ENCODE measurements at regions not wholly inside any gene's neighbourhood (a gene's known extent, or its start where the extent isn't known, plus 50 kb on each side); places are given as distances from the start of the nearest gene placed in this dataset.

GRCh38 chr3:84744130-84744529 lies 214.7 kb upstream of the CADM2 start:
- Histone ChIP-seq H3K9ac (ENCODE audit: low read depth in 1 of 2, low read length in 2 of 2) (no peak overlapping the region), H3K4me1 (ENCODE audit: control insufficient read depth in 4 of 4, insufficient read depth in 4 of 4, low read length in 3 of 4) (no peaks in the 10 kb centered on the region), H3K27ac (ENCODE audit: low read depth in 1 of 2, low read length in 2 of 2) (no peak overlapping the region), H3K4me3 (ENCODE audit: low read depth in 1 of 3, low read length in 3 of 3) (no peak overlapping the region), H3K9me3 (ENCODE audit: control insufficient read depth in 4 of 4, low read length in 3 of 4) (no peaks in the 10 kb centered on the region), H3K36me3 (ENCODE audit: control insufficient read depth in 4 of 4, insufficient read depth in 3 of 4, low read depth in 1 of 4, low read length in 3 of 4) (no peaks in the 10 kb centered on the region), H3K27me3 (ENCODE audit: control insufficient read depth in 4 of 4, insufficient read depth in 4 of 4, low read length in 3 of 4) (peaks cover 0 to 3% (median 0%) of the 10 kb centered on the region in 4 donors)
- no peak for DNase-seq (ENCODE audit: low spot score)
- WGBS, result 62% methylated on average over 1 of the region's 1 CpG
- TF ChIP-seq ZBTB33 (IDR thresholded peaks at IDR 0.05), result no peak
- TF ChIP-seq MAX (IDR thresholded peaks at IDR 0.05), result no peak
- no peak for TF ChIP-seq JUND (IDR thresholded peaks at IDR 0.05)
- TF ChIP-seq YY1 (IDR thresholded peaks at IDR 0.05), result no peak
- no peak for TF ChIP-seq RXRA (IDR thresholded peaks at IDR 0.05)
- no peak for TF ChIP-seq FOXA1 (IDR thresholded peaks at IDR 0.05)
- TF ChIP-seq RAD21 (IDR thresholded peaks at IDR 0.05), result no peak
- no peak for TF ChIP-seq HNF4G (IDR thresholded peaks at IDR 0.05)
- no peak for TF ChIP-seq GABPA (IDR thresholded peaks at IDR 0.05 in 1 of 2, conservative IDR thresholded peaks at IDR 0.05 in 1 of 2)
- TF ChIP-seq NR2F2 (IDR thresholded peaks at IDR 0.05), result no peak
- TF ChIP-seq ATF3 (IDR thresholded peaks at IDR 0.05), result no peak
- no peak for TF ChIP-seq CTCF (IDR thresholded peaks at IDR 0.05; ENCODE audit: low read depth, low read length, missing input control)
- no peak for TF ChIP-seq REST (IDR thresholded peaks at IDR 0.05)

- Histone ChIP-seq H3K4me3 (ENCODE audit: low read depth in 1 of 3, low read length in 3 of 3) (no peak overlapping the region), H3K9me3 (ENCODE audit: control insufficient read depth in 4 of 4, low read length in 3 of 4) (peaks cover 0 to 3% (median 0%) of the 10 kb centered on the region in 4 donors), H3K27me3 (ENCODE audit: control insufficient read depth in 4 of 4, insufficient read depth in 4 of 4, low read length in 3 of 4) (no peaks in the 10 kb centered on the region), H3K36me3 (ENCODE audit: control insufficient read depth in 4 of 4, insufficient read depth in 3 of 4, low read depth in 1 of 4, low read length in 3 of 4) (no peaks in the 10 kb centered on the region), H3K27ac (ENCODE audit: low read depth in 1 of 2, low read length in 2 of 2) (no peak overlapping the region), H3K9ac (ENCODE audit: low read depth in 1 of 2, low read length in 2 of 2) (no peak overlapping the region), H3K4me1 (ENCODE audit: control insufficient read depth in 4 of 4, insufficient read depth in 4 of 4, low read length in 3 of 4) (no peaks in the 10 kb centered on the region)
- 81% methylated on average over 13 of the region's 13 CpGs for WGBS
- DNase-seq (ENCODE audit: low spot score), result no peak
- no peak for TF ChIP-seq NR2F2 (IDR thresholded peaks at IDR 0.05)
- TF ChIP-seq EGR1 (IDR thresholded peaks at IDR 0.05; ENCODE audit: low read depth in 2 of 2), result no peak
- no peak for TF ChIP-seq ATF3 (IDR thresholded peaks at IDR 0.05)
- TF ChIP-seq MAX (IDR thresholded peaks at IDR 0.05), result no peak
- TF ChIP-seq RXRA (IDR thresholded peaks at IDR 0.05), result no peak
- TF ChIP-seq YY1 (IDR thresholded peaks at IDR 0.05), result no peak
- TF ChIP-seq CTCF (IDR thresholded peaks at IDR 0.05; ENCODE audit: low read depth, low read length, missing input control), result no peak
- TF ChIP-seq FOXA1 (IDR thresholded peaks at IDR 0.05), result no peak
- TF ChIP-seq REST (IDR thresholded peaks at IDR 0.05), result no peak
- no peak for TF ChIP-seq RAD21 (IDR thresholded peaks at IDR 0.05)
- TF ChIP-seq SP1 (IDR thresholded peaks at IDR 0.05), result no peak
Measured at GRCh38 chr3:84755860-84756259, 202.9 kb upstream of the CADM2 start.

Measured in liver (tissue), 8 donors.